Activated CD4-positive, alpha-beta memory T cell treated with anti-CD3 and anti-CD28 coated beads, Interleukin-2, amount 10 ng/mL, durations not matched to agents 7 days and 5 days (primary cell): ENCODE measurements at regions not wholly inside any gene's neighbourhood (a gene's known extent, or its start where the extent isn't known, plus 50 kb on each side); places are given as distances from the start of the nearest gene placed in this dataset.

Source experiments
- CTCF ChIA-PET: fragments of 350-600 bp; sonication (Branson Sonifier 250); formaldehyde crosslinking; loops from one replicate; lab custom pipeline; 2021; ENCODE audit warnings: antibody characterized with exemption, inconsistent platforms; lab: Charles Lee
- POLR2A ChIA-PET: fragments of 350-600 bp; sonication (Branson Sonifier 250); formaldehyde crosslinking; loops from one replicate; lab custom pipeline; 2021; ENCODE audit warnings: antibody characterized with exemption; lab: Charles Lee
- DNase-seq: peaks from one replicate; pipeline ENCODE4 v3.0.0-alpha.2; 2020
- H3K27ac Mint-ChIP-seq: one replicate; pipeline ENCODE4 v1.8.0; 2021; ENCODE audit warnings: mild to moderate bottlenecking, mixed read lengths
- H3K27me3 Mint-ChIP-seq: one replicate; pipeline ENCODE4 v1.8.0; 2021; ENCODE audit warnings: mixed read lengths
- H3K36me3 Mint-ChIP-seq: one replicate; pipeline ENCODE4 v1.8.0; 2021; ENCODE audit warnings: low read depth, mixed read lengths
- H3K4me1 Mint-ChIP-seq: one replicate; pipeline ENCODE4 v1.8.0; 2021; ENCODE audit warnings: mixed read lengths
- H3K4me3 Mint-ChIP-seq: one replicate; pipeline ENCODE4 v1.8.0; 2021; ENCODE audit warnings: mild to moderate bottlenecking, mixed read lengths
- H3K9me3 Mint-ChIP-seq: one replicate; pipeline ENCODE4 v1.8.0; 2021; ENCODE audit warnings: mixed read lengths

GRCh38 chr14:92253381-92253894, 69.5 kb upstream of the SLC24A4 start:
- H3K27me3 Mint-ChIP-seq, result peaks cover 54% of the 10 kb centered on the region
- no peak for DNase-seq
- no peaks in the 10 kb centered on the region for H3K36me3 Mint-ChIP-seq
- H3K9me3 Mint-ChIP-seq, result no peaks in the 10 kb centered on the region
- CTCF ChIA-PET, result no interaction called here
- no peak overlapping the region for H3K4me3 Mint-ChIP-seq
- H3K27ac Mint-ChIP-seq, result no peak overlapping the region
- POLR2A ChIA-PET, result no interaction called here
- H3K4me1 Mint-ChIP-seq, result peaks cover 8% of the 10 kb centered on the region

- no peaks in the 10 kb centered on the region for H3K9me3 Mint-ChIP-seq
- DNase-seq, result no peak
- H3K36me3 Mint-ChIP-seq, result no peaks in the 10 kb centered on the region
- H3K27ac Mint-ChIP-seq, result no peak overlapping the region
- no peak overlapping the region for H3K4me3 Mint-ChIP-seq
- peaks cover 49% of the 10 kb centered on the region for H3K27me3 Mint-ChIP-seq
- H3K4me1 Mint-ChIP-seq, result peaks cover 16% of the 10 kb centered on the region
- ChIA-PET CTCF (no interaction called here), POLR2A (no interaction called here)
These were observed 68.2 kb upstream of the SLC24A4 start for GRCh38 chr14:92254786-92255185.

- Mint-ChIP-seq H3K27me3 (peaks cover 25% of the 10 kb centered on the region), H3K36me3 (no peaks in the 10 kb centered on the region), H3K4me3 (no peak overlapping the region), H3K4me1 (peaks cover 22% of the 10 kb centered on the region), H3K27ac (no peak overlapping the region), H3K9me3 (no peaks in the 10 kb centered on the region)
- CTCF ChIA-PET, result interaction anchor here (1.0 kb wide), 1 partner anchor 14 kb away, joined by 3 read pairs; no protein-coding TSS in a partner anchor
- POLR2A ChIA-PET, result no interaction called here
- no peak for DNase-seq
These were observed 64.0 kb upstream of the SLC24A4 start for GRCh38 chr14:92258934-92259333.

GRCh38 chr14:92259613-92260357, 63.2 kb upstream of the SLC24A4 start:
- DNase-seq, result no peak
- no peaks in the 10 kb centered on the region for H3K36me3 Mint-ChIP-seq
- peaks cover 19% of the 10 kb centered on the region for H3K4me1 Mint-ChIP-seq
- H3K27ac Mint-ChIP-seq, result no peak overlapping the region
- no peak overlapping the region for H3K4me3 Mint-ChIP-seq
- POLR2A ChIA-PET, result no interaction called here
- H3K27me3 Mint-ChIP-seq, result peaks cover 19% of the 10 kb centered on the region
- CTCF ChIA-PET, result no interaction called here
- no peaks in the 10 kb centered on the region for H3K9me3 Mint-ChIP-seq

GRCh38 chr14:92263681-92264080, 59.3 kb upstream of the SLC24A4 start:
- no peak for DNase-seq
- no peaks in the 10 kb centered on the region for H3K9me3 Mint-ChIP-seq
- H3K27me3 Mint-ChIP-seq, result peaks cover 11% of the 10 kb centered on the region
- CTCF ChIA-PET, result interaction anchor here (0.6 kb wide), 1 partner anchor 65 kb away, joined by 4 read pairs; no protein-coding TSS in a partner anchor
- POLR2A ChIA-PET, result no interaction called here
- peaks cover 12% of the 10 kb centered on the region for H3K4me1 Mint-ChIP-seq
- no peak overlapping the region for H3K27ac Mint-ChIP-seq
- no peaks in the 10 kb centered on the region for H3K36me3 Mint-ChIP-seq
- no peak overlapping the region for H3K4me3 Mint-ChIP-seq

- H3K9me3 Mint-ChIP-seq, result no peaks in the 10 kb centered on the region
- no peak overlapping the region for H3K27ac Mint-ChIP-seq
- peaks cover 12% of the 10 kb centered on the region for H3K27me3 Mint-ChIP-seq
- no peaks in the 10 kb centered on the region for H3K36me3 Mint-ChIP-seq
- ChIA-PET POLR2A (no interaction called here), CTCF (interaction anchor here (0.6 kb wide), 1 partner anchor 65 kb away, joined by 4 read pairs; no protein-coding TSS in a partner anchor)
- H3K4me3 Mint-ChIP-seq, result no peak overlapping the region
- no peak for DNase-seq
- H3K4me1 Mint-ChIP-seq, result peaks cover 8% of the 10 kb centered on the region
These were observed 58.8 kb upstream of the SLC24A4 start for GRCh38 chr14:92264195-92264594.

- no peak overlapping the region for H3K4me3 Mint-ChIP-seq
- DNase-seq, result no peak
- no peaks in the 10 kb centered on the region for H3K4me1 Mint-ChIP-seq
- ChIA-PET POLR2A (no interaction called here), CTCF (no interaction called here)
- H3K27me3 Mint-ChIP-seq, result peaks cover 25% of the 10 kb centered on the region
- H3K9me3 Mint-ChIP-seq, result no peaks in the 10 kb centered on the region
- no peak overlapping the region for H3K27ac Mint-ChIP-seq
- H3K36me3 Mint-ChIP-seq, result no peaks in the 10 kb centered on the region
These were observed 56.7 kb upstream of the SLC24A4 start for GRCh38 chr14:92266216-92266615.
